NCI-H1694 treated with DMSO at 0.1 percent for 48 hours (cell line): ENCODE measurements at regions not wholly inside any gene's neighbourhood (a gene's known extent, or its start where the extent isn't known, plus 50 kb on each side); places are given as distances from the start of the nearest gene placed in this dataset.
"Not testable (repeated sequence)": the region's sequence is repeated elsewhere in the genome, so short reads cannot be mapped to it uniquely, and the experiment has no call there.

Experiments used
- DNase-seq: peaks from one replicate; lab custom pipeline; 2025; lab: John Stamatoyannopoulos, UW

- no peak for DNase-seq
Observed at GRCh38 chr3:154829929-154830328, 250.2 kb upstream of the MME start.

- no peak for DNase-seq
Observed at GRCh38 chr3:154819491-154819890, 260.6 kb upstream of the MME start.

- DNase-seq = no peak
Observed at GRCh38 chr3:154818676-154819255, 261.4 kb upstream of the MME start.

GRCh38 chr3:154810017-154810416, 270.1 kb upstream of the MME start:
- not testable (repeated sequence) for DNase-seq

- DNase-seq = no peak
Observed at GRCh38 chr3:154801729-154802128, 278.4 kb upstream of the MME start.

GRCh38 chr3:154799800-154800199, 280.3 kb upstream of the MME start:
- DNase-seq = no peak

GRCh38 chr3:154795582-154795981, 284.5 kb upstream of the MME start:
- no peak for DNase-seq

- no peak for DNase-seq
Observed at GRCh38 chr3:154794814-154795445, 285.2 kb upstream of the MME start.

- DNase-seq = no peak
Observed at GRCh38 chr3:154794391-154794790, 285.7 kb upstream of the MME start.

- DNase-seq = no peak
Observed at GRCh38 chr3:154792828-154793227, 287.3 kb upstream of the MME start.

- DNase-seq = no peak
Observed at GRCh38 chr3:154791611-154792010, 288.5 kb upstream of the MME start.

- DNase-seq = no peak
Observed at GRCh38 chr3:154786724-154787123, 293.4 kb upstream of the MME start.

GRCh38 chr3:154783521-154783931, 296.6 kb upstream of the MME start:
- no peak for DNase-seq

- DNase-seq = no peak
Observed at GRCh38 chr3:154783061-154783460, 297.1 kb upstream of the MME start.

- DNase-seq = no peak
Observed at GRCh38 chr3:154782151-154782550, 298.0 kb upstream of the MME start.

GRCh38 chr3:154781595-154781994, 298.5 kb upstream of the MME start:
- DNase-seq = no peak

- DNase-seq = no peak
Observed at GRCh38 chr3:154780263-154780662, 299.9 kb upstream of the MME start.

- DNase-seq = no peak
Observed at GRCh38 chr3:154779571-154779970, 300.5 kb upstream of the MME start.

- no peak for DNase-seq
Observed at GRCh38 chr3:154778057-154778456, 302.1 kb upstream of the MME start.

- no peak for DNase-seq
Observed at GRCh38 chr3:154776549-154777225, 303.4 kb upstream of the MME start.

- DNase-seq = no peak
Observed at GRCh38 chr3:154775821-154776548, 304.1 kb upstream of the MME start.

- DNase-seq = no peak
Observed at GRCh38 chr3:154766765-154767503, 313.2 kb upstream of the MME start.
